WTC11 (cell line): ENCODE measurements at regions not wholly inside any gene's neighbourhood (a gene's known extent, or its start where the extent isn't known, plus 50 kb on each side); places are given as distances from the start of the nearest gene placed in this dataset.

Experiments used
- ATF1 ChIP-seq: sonication (generic); formaldehyde crosslinking; IDR thresholded peaks from 2 replicates; pipeline ENCODE4 v1.8.1; 2023; ENCODE audit warnings: mild to moderate bottlenecking, moderate library complexity, missing genetic modification reagents
- CTCF ChIP-seq: fragments of 200-600 bp; IDR thresholded peaks from 2 replicates; pipeline ENCODE4 v1.8.0; 2022; ENCODE audit warnings: antibody characterized with exemption
- JUN ChIP-seq: sonication (generic); formaldehyde crosslinking; IDR thresholded peaks from 2 replicates; pipeline ENCODE4 v1.8.0; 2023; ENCODE audit warnings: mild to moderate bottlenecking, missing genetic modification reagents
- OVOL2 ChIP-seq: fragments of 250-450 bp; sonication (Bioruptor Pico); IDR thresholded peaks from 2 replicates; pipeline ENCODE4 v1.9.0; 2021; ENCODE audit warnings: mild to moderate bottlenecking, borderline replicate concordance
- SP1 ChIP-seq: sonication (generic); formaldehyde crosslinking; conservative IDR thresholded peaks from 2 replicates; pipeline ENCODE4 v1.8.1; 2022; ENCODE audit warnings: missing genetic modification reagents
- TEAD4 ChIP-seq: sonication (generic); formaldehyde crosslinking; IDR thresholded peaks from 2 replicates; pipeline ENCODE4 v1.8.0; 2022; ENCODE audit warnings: mild to moderate bottlenecking, missing genetic modification reagents
- ZNF121 ChIP-seq: sonication (generic); formaldehyde crosslinking; IDR thresholded peaks from 2 replicates; pipeline ENCODE4 v1.8.0; 2023; ENCODE audit warnings: missing genetic modification reagents
- ZNF425 ChIP-seq: fragments of 250-450 bp; sonication (Bioruptor Pico); conservative IDR thresholded peaks from 2 replicates; pipeline ENCODE4 v1.9.0; 2021; ENCODE audit warnings: mild to moderate bottlenecking
- TF ChIP-seq, protein P1 (sequence below): sonication (generic); formaldehyde crosslinking; IDR thresholded peaks from 2 replicates; pipeline ENCODE4 v1.8.0; 2022; ENCODE audit warnings: mild to moderate bottlenecking, missing genetic modification reagents
- TF ChIP-seq, protein P2 (sequence below): sonication (generic); formaldehyde crosslinking; IDR thresholded peaks from 2 replicates; pipeline ENCODE4 v1.8.0; 2022; ENCODE audit warnings: mild to moderate bottlenecking, missing genetic modification reagents

DNA sequence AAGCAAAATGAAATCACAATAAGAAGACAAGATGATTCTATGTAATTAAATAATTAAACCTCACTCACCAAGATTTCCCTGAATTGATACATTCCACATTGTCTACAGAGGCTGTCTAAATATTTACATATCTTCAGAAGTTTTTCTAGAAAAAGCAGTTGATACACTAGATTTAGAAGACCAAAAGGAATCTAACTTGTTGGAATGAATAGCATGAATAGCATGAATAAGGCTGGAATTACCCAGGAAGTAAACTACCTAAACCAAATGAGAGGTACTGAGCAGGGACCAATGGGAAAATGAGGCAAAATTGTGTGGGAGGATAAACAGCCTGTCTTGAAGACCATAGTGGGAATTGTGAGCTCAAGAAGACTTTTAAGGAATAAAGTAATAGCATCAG, 479.7 kb downstream of the TXNL1 start:
- TF ChIP-seq CTCF, result no peak
- TF ChIP-seq, protein P1, sequence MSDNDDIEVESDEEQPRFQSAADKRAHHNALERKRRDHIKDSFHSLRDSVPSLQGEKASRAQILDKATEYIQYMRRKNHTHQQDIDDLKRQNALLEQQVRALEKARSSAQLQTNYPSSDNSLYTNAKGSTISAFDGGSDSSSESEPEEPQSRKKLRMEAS (CRISPR knock-in tag), result no peak
- TF ChIP-seq, protein P2, sequence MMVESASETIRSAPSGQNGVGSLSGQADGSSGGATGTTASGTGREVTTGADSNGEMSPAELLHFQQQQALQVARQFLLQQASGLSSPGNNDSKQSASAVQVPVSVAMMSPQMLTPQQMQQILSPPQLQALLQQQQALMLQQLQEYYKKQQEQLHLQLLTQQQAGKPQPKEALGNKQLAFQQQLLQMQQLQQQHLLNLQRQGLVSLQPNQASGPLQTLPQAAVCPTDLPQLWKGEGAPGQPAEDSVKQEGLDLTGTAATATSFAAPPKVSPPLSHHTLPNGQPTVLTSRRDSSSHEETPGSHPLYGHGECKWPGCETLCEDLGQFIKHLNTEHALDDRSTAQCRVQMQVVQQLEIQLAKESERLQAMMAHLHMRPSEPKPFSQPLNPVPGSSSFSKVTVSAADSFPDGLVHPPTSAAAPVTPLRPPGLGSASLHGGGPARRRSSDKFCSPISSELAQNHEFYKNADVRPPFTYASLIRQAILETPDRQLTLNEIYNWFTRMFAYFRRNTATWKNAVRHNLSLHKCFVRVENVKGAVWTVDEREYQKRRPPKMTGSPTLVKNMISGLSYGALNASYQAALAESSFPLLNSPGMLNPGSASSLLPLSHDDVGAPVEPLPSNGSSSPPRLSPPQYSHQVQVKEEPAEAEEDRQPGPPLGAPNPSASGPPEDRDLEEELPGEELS (CRISPR knock-in tag), result no peak
- TF ChIP-seq ZNF121, result no peak
- no peak for TF ChIP-seq ZNF425
- no peak for TF ChIP-seq SP1 (CRISPR knock-in tag)
- no peak for TF ChIP-seq JUN (CRISPR knock-in tag)
- no peak for TF ChIP-seq ATF1 (CRISPR knock-in tag)
- TF ChIP-seq TEAD4, result no peak
- TF ChIP-seq OVOL2 (CRISPR knock-in tag), result no peak
